Ectodermal cell (in vitro differentiated cells): ENCODE measurements at regions not wholly inside any gene's neighbourhood (a gene's known extent, or its start where the extent isn't known, plus 50 kb on each side); places are given as distances from the start of the nearest gene placed in this dataset.
"Not testable (repeated sequence)": the region's sequence is repeated elsewhere in the genome, so short reads cannot be mapped to it uniquely, and the experiment has no call there.

ENCODE experiments used
- H3K27ac ChIP-seq: 2 replicates; pipeline ENCODE4 v1.7.0; 2013; ENCODE audit warnings: mild to moderate bottlenecking, low read depth, low read length; ENCODE audit not compliant: insufficient read depth, poor library complexity, severe bottlenecking
- H3K27me3 ChIP-seq: 2 replicates; pipeline ENCODE4 v1.7.0; 2013; ENCODE audit warnings: mild to moderate bottlenecking, low read length; ENCODE audit not compliant: insufficient read depth, control insufficient read depth, poor library complexity, severe bottlenecking
- H3K36me3 ChIP-seq: one replicate; pipeline ENCODE4 v1.7.0; 2013; ENCODE audit warnings: low read length; ENCODE audit not compliant: control insufficient read depth, insufficient read depth
- H3K4me1 ChIP-seq: one replicate; pipeline ENCODE4 v1.7.0; 2013; ENCODE audit warnings: low read length; ENCODE audit not compliant: control insufficient read depth, insufficient read depth
- H3K4me3 ChIP-seq: 2 replicates; pipeline ENCODE4 v1.7.0; 2013; ENCODE audit warnings: low read depth, low read length, control low read depth; ENCODE audit not compliant: insufficient read depth
- H3K9me3 ChIP-seq: 2 replicates; pipeline ENCODE4 v1.7.0; 2013; ENCODE audit warnings: mild to moderate bottlenecking, low read length, moderate library complexity; ENCODE audit not compliant: control insufficient read depth
- WGBS, 2 experiments: methylation state at CpG; one replicate each; pipeline ENCODE4 v1.1.7; 2013; ENCODE audit warnings: missing lambda C conversion rate in 2 of 2; 5-methylcytosine and 5-hydroxymethylcytosine counted together

DNA sequence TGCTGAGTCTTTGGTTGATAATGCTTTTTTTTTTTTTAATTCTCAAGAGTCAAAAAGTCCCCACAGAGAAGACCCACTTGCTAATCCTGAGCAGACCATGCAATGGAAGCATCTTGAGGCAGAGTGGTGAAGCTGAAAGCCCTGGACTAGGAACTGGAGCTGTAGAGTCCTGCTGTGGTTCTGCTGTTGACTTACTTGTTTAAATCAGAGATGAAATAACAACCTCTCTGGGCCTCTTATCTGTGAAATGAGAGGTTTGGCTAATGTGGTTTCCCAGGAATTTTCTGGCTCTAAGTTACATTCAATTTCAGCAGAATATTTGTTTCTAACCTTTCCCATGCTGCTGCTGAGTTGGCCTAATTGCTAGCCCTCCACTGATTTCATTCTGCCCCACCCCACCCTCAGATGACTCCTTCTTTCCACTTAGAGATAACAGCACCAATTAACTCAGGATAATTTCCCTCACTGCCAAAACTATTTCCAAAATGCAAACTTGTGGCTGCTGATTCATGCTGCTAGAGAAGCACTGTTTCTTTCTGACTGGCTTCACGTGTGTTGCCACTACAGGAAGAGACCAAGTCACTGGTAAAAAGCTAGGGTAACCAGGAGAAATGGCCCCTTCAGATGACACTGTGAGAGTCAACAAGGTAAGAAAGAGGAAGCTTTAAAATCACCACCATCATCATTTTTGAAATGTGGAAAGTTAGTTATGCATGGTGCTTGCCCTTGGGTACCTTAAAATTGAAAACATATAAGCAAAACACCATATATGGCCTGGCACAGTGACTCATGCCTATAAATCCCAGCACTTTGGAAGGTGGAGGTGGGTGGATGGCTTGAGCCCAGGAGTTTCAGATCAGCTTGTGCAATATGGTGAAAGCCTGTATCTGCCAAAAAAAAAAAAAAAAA is 326.4 kb downstream of the DCHS2 start:
- no peak overlapping the region for H3K27ac ChIP-seq
- no peak overlapping the region for H3K4me3 ChIP-seq
- H3K4me1 ChIP-seq: no peaks in the 10 kb centered on the region
- H3K9me3 ChIP-seq: no peaks in the 10 kb centered on the region
- 83 to 94% methylated on average over 1 of the region's 1 CpG for WGBS, 2 experiments
- no peaks in the 10 kb centered on the region for H3K36me3 ChIP-seq
- H3K27me3 ChIP-seq: no peaks in the 10 kb centered on the region

DNA sequence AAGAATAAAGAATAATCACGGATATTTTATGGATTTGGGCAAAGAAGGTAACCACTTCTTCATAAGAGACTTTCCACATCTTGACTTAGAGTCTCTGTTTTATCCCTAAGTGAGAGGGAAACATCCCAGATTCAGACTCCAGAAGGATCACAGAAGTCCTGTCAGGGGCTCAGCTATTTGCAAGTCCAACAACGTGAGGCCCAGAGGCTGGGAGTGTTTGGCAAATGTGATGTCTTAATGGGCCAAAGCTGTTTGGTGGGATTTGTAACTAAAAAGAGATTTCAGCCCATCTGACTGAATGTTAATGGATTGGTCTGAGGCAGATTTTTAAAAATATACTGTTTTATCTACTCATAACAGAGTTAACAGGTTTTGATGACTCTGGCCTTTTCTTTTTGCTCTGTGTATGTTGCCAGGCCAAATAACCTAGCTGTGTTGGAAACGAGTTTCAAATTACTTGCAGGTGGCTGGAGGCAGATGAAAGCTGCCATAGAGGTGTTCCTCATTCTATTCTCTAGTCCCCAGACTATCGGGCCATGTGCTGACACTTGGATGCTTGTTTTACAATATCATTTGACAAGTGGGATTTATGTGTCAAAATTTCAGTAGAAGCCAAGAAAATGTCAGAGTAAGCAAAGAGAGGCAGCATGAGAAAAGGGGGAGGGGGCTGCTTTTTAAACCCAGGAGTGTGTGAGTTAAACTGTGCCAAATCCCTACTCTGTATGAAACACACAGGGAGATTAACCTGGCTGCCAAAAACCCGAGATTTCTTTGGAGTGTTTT is 330.9 kb downstream of the DCHS2 start:
- Histone ChIP-seq H3K4me1 (no peaks in the 10 kb centered on the region), H3K9me3 (no peaks in the 10 kb centered on the region), H3K36me3 (no peaks in the 10 kb centered on the region), H3K27me3 (no peaks in the 10 kb centered on the region), H3K4me3 (no peak overlapping the region), H3K27ac (no peak overlapping the region)
- 85 to 92% methylated on average over 4 to 5 of the region's 5 CpGs for WGBS, 2 experiments

DNA sequence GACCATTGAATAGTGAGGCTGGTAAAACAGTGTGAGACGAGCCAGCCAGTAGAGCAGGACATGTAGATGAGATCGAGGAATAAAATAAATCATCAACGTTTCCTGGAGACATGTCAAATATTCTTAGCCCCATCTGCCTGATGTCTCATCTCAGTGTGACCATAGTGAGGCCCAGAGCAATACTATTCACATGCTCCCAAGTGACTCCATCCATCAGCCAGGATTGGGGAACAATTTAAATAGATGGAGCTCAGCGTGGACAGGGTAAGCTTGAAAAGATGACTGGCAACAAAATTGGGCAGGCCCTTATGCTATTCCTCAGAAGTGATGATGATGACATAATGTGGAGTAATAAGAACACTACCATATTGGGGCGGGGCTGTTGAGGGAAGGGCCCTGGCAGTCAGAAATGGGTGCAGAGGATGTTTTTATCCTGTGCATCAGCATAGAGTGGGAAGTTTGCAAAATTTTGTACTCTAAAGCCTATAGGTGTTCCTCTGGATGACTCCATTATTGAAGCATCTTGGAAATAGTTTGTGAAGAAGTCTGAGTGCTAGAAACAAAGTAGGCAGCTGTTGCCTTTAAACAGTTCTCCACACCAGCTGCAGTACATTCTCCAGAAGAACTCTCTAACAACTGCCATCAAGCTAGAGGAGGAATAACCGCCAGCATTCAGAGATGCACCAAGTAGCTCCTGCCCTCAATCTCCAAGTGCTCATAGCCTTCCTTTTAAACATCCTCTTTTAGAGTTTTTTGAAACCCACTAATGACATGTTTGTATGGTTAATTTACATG is 333.0 kb downstream of the DCHS2 start:
- Histone ChIP-seq H3K4me1 (no peaks in the 10 kb centered on the region), H3K27me3 (no peaks in the 10 kb centered on the region)
- 79 to 80% methylated on average over 6 of the region's 6 CpGs for WGBS, 2 experiments

GRCh38 chr4:154152546-154152945 is 339.1 kb downstream of the DCHS2 start:
- 92 to 95% methylated on average over 13 of the region's 13 CpGs for WGBS, 2 experiments
- H3K27ac ChIP-seq: no peak overlapping the region
- no peaks in the 10 kb centered on the region for H3K36me3 ChIP-seq
- H3K4me1 ChIP-seq: no peaks in the 10 kb centered on the region
- H3K9me3 ChIP-seq: no peaks in the 10 kb centered on the region
- H3K27me3 ChIP-seq: no peaks in the 10 kb centered on the region
- H3K4me3 ChIP-seq: no peak overlapping the region

More for the DNA sequence above, 333.0 kb downstream of the DCHS2 start:
- no peak overlapping the region for H3K27ac ChIP-seq
- H3K36me3 ChIP-seq: no peaks in the 10 kb centered on the region
- H3K4me3 ChIP-seq: no peak overlapping the region
- H3K9me3 ChIP-seq: no peaks in the 10 kb centered on the region

- not testable (repeated sequence) for H3K9me3 ChIP-seq, H3K27ac ChIP-seq, H3K36me3 ChIP-seq, H3K4me1 ChIP-seq, H3K27me3 ChIP-seq, H3K4me3 ChIP-seq
- 85 to 92% methylated on average over 5 of the region's 5 CpGs for WGBS, 2 experiments
Measured at GRCh38 chr4:154149236-154149635, 342.4 kb downstream of the DCHS2 start.

DNA sequence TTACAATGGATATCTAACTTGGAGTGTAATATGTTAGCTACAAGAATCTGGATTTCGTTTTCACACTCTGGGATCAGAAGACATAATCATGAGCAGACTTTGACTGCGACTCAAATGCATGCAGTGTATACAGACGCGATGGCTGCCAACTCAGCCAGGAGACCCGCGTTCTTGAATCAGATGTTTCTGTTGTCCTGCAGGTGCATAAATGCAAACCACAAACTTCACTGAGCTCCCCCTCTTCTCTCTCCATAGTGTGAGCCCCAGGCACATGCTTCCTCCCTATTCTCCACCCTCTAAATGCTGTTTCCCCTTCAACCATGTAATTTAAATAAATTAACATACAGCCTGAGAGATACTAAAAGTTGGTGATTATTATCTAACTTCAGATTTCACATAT is 347.9 kb downstream of the DCHS2 start:
- Histone ChIP-seq H3K27ac (no peak overlapping the region), H3K4me3 (no peak overlapping the region), H3K27me3 (no peaks in the 10 kb centered on the region), H3K36me3 (no peaks in the 10 kb centered on the region), H3K4me1 (no peaks in the 10 kb centered on the region), H3K9me3 (no peaks in the 10 kb centered on the region)
- WGBS, 2 experiments: 92 to 96% methylated on average over 6 of the region's 6 CpGs

DNA sequence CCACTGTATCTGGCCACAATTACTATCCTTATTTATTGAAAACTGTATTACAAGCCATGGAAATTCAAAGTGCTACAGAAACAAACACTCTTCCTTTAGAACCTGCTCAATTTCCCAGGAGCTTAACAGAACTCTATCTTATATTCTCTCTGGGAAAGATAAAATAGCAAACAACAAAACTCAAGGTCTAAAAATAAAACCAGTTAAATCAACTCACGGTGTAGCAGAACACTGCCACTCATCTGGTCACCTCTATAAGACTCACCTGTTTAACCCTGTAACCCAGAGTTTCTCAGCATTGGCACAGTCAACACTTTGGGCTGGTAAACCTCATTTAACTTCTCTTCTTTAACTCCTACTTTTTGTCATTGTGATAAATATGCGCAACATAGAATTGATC is 348.9 kb downstream of the DCHS2 start:
- Histone ChIP-seq H3K27ac (no peak overlapping the region), H3K36me3 (no peaks in the 10 kb centered on the region), H3K4me3 (no peak overlapping the region), H3K9me3 (no peaks in the 10 kb centered on the region), H3K4me1 (no peaks in the 10 kb centered on the region), H3K27me3 (no peaks in the 10 kb centered on the region)
- WGBS, 2 experiments: 88 to 97% methylated on average over 1 to 2 of the region's 2 CpGs

GRCh38 chr4:154140869-154141268 is 350.7 kb downstream of the DCHS2 start:
- Histone ChIP-seq H3K9me3 (no peaks in the 10 kb centered on the region), H3K4me1 (no peaks in the 10 kb centered on the region), H3K4me3 (no peak overlapping the region), H3K27ac (no peak overlapping the region), H3K27me3 (no peaks in the 10 kb centered on the region), H3K36me3 (no peaks in the 10 kb centered on the region)
- 71 to 81% methylated on average over 3 of the region's 3 CpGs for WGBS, 2 experiments

GRCh38 chr4:154137320-154137905 is 348.5 kb upstream of the SFRP2 start:
- Histone ChIP-seq H3K4me1 (no peaks in the 10 kb centered on the region), H3K27ac (no peak overlapping the region), H3K4me3 (no peak overlapping the region), H3K36me3 (no peaks in the 10 kb centered on the region), H3K27me3 (no peaks in the 10 kb centered on the region), H3K9me3 (no peaks in the 10 kb centered on the region)
- 55 to 56% methylated on average over 3 of the region's 3 CpGs for WGBS, 2 experiments
